Lower leg skin (tissue), 3 donors: ENCODE measurements at regions not wholly inside any gene's neighbourhood (a gene's known extent, or its start where the extent isn't known, plus 50 kb on each side); places are given as distances from the start of the nearest gene placed in this dataset.

Source experiments
- CTCF ChIP-seq, 3 donors: fragments of 450-650 bp; IDR thresholded peaks; one replicate each; pipeline ENCODE4 v1.5.1; 2016; ENCODE audit warnings: antibody characterized with exemption in 3 of 3, mild to moderate bottlenecking in 3 of 3, moderate library complexity in 2 of 3
- POLR2A ChIP-seq, 2 donors: fragments of 450-650 bp; IDR thresholded peaks; one replicate each; pipeline ENCODE4 v1.6.1; 2016 to 2017; ENCODE audit warnings: antibody characterized with exemption in 2 of 2, mild to moderate bottlenecking in 1 of 2, moderate library complexity in 1 of 2

GRCh38 chr3:72171946-72172345 is 387.0 kb upstream of the PROK2 start:
- TF ChIP-seq CTCF (IDR thresholded peaks at IDR 0.05) (no peak), POLR2A (IDR thresholded peaks at IDR 0.05) (no peak)
